ENCODE measurements at regions not wholly inside any gene's neighbourhood (a gene's known extent, or its start where the extent isn't known, plus 50 kb on each side); places are given as distances from the start of the nearest gene placed in this dataset.

DNA sequence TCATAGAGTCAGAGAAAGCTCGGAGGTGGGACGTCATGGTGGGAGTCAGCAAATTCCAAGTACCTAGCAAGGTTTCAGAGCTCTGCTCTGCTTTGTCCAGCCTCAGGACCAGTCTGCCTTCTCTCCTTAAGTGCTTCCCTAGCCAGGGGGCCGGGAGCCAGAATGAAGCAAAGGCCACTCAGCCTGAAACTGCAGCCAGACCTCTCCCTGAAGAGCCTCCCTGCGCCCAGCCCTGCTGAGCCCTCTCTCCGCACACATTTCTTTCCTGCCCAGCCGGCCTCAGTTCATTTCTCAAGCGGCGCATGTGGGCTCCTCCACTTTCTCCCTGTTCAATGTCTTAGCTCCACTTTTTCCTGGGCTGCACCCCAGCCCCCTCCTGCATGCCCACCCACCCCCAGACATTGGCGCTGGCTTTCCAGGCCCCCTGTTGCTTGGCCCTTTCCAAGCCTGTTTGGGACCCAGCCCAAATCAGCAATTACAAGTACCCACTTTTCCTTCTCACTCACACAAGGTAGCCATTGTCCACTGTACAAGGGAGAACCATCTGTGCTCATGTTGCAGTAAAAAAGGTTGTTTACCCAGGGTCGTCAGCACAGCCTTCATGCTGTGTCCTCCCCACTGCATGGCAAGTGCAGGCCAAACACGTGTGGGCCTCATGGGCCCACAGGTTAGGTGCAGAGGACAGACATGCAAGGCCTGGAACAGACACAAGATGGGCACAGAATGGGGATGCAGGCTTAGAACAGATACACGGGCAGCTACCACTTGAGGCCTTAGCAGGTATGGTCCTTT lies 147.1 kb downstream of the MRPL14 start:
- no peak for DNase-seq

GRCh38 chr6:43979525-43979924 lies 147.7 kb downstream of the MRPL14 start:
- DNase-seq = no peak

DNA sequence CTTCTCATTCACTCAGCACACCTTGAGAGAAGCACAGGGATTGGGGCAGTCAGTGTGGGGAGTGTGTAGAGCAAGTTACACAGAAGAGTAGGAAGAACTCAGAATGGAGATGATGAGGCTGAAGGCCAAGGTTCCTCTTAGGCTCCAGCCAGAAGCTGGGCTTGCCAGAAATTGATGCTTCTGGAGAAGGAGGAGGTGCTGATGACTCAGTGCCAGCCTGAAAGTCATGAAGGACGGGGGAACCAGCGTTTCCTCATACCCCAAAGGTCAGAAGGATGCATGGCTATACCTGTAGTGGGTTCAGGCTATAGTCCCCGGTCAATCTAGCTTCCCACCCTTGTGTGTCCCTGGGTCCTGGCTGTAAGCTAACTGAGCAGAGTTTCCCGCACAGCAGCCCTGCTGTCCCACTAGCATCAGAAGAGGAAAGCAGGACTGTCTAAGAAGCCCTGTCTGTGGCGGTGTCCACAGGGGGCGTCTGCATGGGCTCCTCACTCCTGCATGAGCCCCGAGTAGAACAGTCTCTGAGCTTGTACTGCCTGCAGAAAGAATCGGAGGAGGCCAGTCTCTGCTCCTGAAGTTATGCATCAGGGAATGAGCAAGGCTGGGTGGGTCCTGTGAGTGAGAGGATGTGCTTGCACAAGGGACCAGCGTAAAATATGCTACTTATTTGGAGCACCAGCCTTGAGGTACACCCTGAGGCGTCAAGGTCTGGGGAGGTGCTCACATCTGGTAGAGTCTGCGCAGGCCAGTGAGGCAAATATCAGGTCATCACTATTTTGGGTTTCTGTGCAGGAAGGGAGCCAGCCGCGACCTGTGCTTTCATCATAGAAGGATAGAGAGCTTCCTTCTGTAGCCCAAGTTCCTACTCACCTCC lies 148.5 kb downstream of the MRPL14 start:
- DNase-seq = no peak

DNA sequence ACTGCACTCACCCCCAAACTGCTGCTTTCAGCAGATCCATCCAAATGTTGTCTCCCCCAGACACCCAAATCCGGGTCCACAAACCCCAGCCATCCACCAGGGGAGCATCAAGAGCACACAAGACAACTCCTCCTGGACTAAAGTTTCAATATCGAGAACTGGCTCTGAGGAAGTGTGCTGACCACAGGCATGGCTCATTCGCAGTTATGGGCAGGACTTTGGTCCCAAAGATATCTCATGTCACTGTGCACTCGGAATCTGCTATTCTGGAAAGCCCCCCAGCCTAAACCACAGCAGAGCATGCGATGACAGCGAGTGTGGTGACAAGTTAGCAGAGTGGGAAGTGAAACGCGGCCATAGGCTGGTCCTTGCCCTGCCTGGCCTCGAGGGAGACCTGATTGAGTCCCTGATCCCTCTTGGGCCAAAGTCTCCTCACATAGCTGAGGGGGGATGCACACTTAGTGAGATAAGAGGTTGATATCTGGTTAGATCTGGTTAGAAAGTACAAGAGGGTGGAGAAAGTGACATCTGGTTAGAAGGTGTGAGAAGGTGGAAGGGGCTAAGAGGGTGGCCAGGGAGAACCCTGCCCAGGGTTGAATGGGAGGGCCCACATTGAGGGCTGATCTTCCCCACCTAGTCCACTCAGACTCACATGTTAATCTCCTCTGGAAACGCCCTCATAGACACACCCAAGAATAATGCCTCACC lies 149.7 kb downstream of the MRPL14 start:
- peak; percentile 53 for DNase-seq

GRCh38 chr6:43976706-43977403 lies 150.4 kb downstream of the MRPL14 start:
- DNase-seq = no peak

GRCh38 chr6:43974643-43975230 lies 152.5 kb downstream of the MRPL14 start:
- no peak for DNase-seq

DNA sequence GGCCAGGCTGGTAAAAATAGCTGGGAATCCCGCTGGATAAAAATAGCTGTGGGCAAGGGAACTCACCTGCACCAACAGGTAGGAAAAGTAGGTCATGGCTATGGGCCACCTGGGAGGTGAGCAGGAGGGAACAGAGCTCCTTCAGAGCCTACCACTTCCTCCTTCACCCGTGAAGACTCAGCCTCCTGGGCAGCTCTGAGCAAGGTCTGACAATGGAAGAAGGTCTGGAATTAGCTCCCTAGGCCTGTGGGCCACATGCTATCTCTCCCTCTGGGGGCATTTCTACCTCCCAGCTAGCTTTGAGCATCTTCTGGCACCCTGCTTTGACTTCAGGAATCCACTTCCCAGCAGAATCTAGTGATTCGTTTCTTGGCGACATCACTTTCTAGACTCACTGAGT lies 153.9 kb downstream of the MRPL14 start:
- no peak for DNase-seq

GRCh38 chr6:43972913-43973300 lies 154.3 kb downstream of the MRPL14 start:
- peak; percentile 42 for DNase-seq

GRCh38 chr6:43972179-43972912 lies 154.9 kb downstream of the MRPL14 start:
- peak; percentile 81 for DNase-seq

DNA sequence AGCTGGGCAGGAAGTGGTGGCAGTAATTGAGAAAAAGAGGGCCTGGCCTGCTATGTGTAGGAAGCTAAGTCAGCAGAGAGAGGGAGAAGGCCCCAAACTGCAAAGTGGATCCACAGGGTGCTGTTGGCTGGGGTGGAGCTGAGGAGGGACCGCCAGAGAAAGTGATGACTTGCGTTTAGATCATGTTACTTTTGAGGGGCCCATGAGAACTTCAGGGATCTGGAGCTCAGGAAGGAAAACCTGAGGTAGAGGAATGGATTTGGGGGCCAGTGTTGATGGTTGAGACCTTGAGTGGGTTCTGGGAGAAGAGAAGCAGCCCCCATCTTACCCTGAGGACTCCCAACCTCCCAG lies 155.5 kb downstream of the MRPL14 start:
- no peak for DNase-seq

DNA sequence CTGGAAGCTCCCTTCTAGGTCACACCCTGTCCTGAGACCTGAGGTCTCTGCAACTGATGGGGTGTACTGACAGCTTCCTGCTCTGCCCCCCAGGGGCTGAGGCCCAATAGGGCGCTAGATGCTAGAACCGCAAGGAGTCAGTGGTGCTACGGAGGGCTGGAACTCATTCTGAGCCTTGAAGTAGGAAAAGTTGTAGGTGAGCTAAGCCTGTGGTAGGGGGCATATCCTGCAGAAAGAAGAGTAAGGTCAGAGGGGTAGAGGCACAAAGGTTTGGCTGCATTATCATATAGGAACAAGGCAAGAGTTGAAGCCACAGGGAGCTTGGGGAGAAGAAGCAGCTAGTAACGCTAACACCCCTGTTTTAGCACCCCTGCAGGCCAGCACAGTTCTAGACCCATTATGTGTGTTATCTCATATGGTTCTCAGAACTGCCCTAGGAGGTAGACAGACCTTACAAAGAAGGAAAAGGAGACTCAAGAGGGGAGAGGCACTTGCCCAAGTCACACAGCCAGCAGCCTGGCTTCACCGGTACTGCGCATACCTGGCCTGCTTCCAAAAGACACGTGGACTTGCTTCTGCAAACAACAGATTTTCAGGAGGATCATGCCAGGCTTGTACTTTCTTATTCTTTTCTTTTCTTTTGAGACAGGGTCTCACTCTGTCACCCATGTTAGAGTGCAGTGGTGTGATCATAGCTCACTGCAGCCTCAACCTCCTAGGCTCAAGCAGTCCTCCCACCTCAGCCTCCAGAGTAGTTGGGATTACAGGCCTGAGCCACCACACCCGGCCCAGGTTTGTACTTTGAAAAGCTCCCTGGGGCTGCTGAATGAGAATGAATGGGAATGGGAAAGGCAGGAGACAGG lies 156.1 kb downstream of the MRPL14 start:
- DNase-seq = no peak

GRCh38 chr6:43970068-43970912 lies 157.0 kb downstream of the MRPL14 start:
- DNase-seq = no peak

DNA sequence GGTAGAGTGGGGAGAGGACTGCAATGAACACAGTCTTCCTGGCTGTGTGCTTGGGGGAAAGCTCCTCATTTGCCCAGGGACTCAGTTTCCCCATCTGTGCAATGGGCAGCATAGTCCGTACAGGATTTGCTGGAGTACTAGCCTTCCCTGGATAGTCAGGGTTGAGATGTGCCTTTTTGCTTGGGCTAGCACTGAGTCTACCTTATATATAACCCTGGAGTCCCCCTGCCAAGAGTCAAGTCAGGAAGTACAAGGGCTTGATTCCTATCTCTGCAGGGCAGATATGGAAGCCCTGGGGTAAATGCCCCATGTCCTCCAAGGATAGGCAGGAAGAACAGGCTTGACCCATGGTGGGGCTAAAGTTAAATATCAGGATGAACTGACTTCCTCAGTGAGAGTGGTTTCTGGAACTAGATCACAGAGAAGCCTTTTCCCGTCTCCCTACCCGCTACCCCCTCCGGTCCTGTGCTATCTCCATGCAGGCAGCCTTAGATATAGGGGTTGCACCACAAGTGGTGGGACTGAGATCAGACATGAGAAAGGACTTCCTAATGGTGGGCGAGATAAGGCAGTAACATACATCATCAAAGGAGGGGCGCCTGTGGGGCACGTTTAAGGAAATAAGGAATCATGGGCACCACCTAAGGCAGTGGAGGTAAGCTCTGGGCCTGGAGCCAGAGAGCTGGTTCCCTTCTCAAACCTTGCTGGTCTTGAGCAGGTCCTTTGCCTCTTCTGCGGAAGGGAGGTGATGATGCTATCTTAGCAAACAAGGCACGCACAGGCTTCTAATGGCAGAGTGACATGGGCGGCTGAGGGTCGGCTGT lies 157.9 kb downstream of the MRPL14 start:
- DNase-seq = no peak

DNA sequence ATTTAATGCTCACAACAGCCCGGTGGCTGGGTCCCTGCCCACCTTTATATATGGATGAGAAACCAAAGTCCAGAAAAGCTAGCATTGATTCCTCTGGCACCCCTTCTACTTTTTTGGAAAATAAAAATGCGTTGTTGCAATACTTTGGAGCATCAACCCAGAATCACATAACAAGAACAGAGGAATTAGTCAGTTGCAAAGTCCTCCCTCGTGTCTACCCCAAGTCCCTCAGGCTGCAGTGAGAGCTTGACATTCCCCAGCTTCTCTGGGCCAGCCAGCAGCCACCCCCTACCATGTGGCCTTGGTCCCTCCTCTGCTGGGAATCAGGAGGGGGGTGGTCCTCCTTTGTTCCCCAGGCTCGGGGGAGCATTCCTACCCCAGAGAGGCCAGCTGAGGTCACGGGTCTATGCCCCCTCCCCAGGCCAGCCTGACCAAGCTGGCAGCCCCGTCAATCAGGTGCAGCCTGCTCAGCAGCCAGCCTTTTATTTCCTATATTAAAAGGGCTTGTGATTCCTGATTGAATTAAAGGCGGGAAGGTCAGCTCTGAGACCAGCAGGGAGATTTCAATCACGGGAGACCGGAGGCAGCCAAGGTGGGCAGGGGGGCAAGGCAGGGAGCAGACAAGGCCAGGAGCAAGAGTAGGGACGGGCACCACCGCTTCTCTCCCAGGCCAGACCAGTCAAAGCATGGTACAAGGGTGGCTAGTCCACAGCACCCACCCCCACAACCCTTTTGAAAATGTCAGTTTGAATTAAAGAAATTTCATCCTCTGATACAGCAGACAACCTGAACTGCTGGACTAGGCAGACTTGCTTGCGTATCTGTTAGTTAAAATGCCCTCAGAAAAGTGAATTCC lies 158.9 kb downstream of the MRPL14 start:
- DNase-seq = no peak

- DNase-seq = no peak
Observed at GRCh38 chr6:43967719-43968091, 159.5 kb downstream of the MRPL14 start.

DNA sequence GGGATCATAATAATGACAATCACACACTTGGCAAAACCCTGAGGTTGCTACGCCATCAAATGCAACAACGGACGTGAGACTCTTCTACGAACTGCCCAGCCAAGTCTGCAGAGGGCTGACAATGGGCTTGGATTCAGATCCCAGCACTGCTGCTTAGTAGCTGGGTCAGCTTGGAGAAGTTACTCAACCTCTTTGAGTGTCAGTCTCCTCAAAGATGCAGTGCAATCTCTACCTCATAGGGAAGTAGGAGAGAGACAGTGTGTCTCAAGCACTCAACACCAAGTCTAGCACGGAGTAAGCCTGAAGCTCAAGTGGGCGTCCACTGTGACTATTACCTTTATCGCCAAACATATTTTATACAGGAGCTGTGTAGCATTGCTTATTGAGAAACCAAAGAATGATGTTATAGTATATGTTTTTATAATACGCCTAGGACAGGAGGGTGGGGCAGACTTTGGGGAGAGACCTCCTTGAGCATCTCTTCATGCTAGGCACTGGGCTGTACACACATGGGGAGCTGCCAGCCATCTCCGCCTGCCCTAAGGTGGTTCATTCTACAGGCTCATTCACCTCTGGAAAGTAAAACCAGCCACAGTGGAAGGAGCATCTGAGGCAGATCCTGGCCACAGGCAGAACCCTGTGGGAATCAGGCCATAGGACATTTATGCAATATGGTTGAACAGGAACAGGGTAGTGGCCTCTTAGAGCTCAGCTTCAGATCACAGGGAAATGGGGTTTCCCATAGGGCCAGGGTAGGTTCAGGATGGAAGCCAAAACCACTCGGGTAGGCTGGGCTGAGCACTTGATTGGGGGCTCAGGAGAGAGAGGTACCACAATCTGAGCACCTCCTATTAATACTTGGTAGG lies 160.2 kb downstream of the MRPL14 start:
- DNase-seq = no peak

GRCh38 chr6:43966374-43966658 lies 160.9 kb downstream of the MRPL14 start:
- no peak for DNase-seq

Data from RPMI8226 (cell line).